Sigmoid colon (tissue), 4 donors: ENCODE measurements at regions not wholly inside any gene's neighbourhood (a gene's known extent, or its start where the extent isn't known, plus 50 kb on each side); places are given as distances from the start of the nearest gene placed in this dataset.
"Not testable (repeated sequence)": the region's sequence is repeated elsewhere in the genome, so short reads cannot be mapped to it uniquely, and the experiment has no call there.

Experiments
- EP300 ChIP-seq, 4 donors: sonication (generic); formaldehyde crosslinking; IDR thresholded peaks; one replicate each; pipeline ENCODE4 v1.6.1; 2017; ENCODE audit warnings: antibody characterized with exemption in 4 of 4
- POLR2A ChIP-seq, 2 donors: fragments of 450-650 bp; IDR thresholded peaks; one replicate each; pipeline ENCODE4 v1.6.1; 2016; ENCODE audit warnings: antibody characterized with exemption in 2 of 2, mild to moderate bottlenecking in 2 of 2, moderate library complexity in 2 of 2
- POLR2AphosphoS5 ChIP-seq, 4 donors: sonication (generic); formaldehyde crosslinking; IDR thresholded peaks; one replicate each; pipeline ENCODE4 v1.6.1; 2017; ENCODE audit warnings: antibody characterized with exemption in 4 of 4
- TF ChIP-seq, protein P1 (sequence below), 4 experiments: fragments of 450-650 bp in 3 of 4; fragments of 200-600 bp in 1 of 4; IDR thresholded peaks; one replicate each; pipeline ENCODE4 v1.5.1; 2016 to 2019; ENCODE audit warnings: antibody characterized with exemption in 4 of 4, mild to moderate bottlenecking in 3 of 4, moderate library complexity in 2 of 4

DNA sequence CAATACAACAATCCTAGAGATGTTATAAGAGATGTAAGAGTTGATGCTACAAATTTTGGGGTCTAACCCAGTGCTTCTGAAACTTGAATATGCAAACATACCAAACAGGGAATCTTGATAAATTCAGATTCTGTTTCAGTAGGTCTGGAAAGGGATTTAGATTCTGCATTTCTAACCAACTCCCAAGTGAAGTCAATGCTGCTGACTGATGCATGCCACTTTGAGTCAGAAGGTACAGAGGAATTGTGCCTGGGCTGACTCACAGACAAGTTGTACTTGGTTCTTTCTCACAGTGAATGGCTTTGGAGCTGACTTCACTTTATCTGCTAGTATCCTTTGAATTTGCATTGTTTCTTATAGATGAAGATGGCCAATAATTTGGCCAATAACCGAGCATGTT, 973.9 kb downstream of the PRIM2 start:
- TF ChIP-seq POLR2A, POLR2AphosphoS5, EP300 (IDR thresholded peaks at IDR 0.05): not testable (repeated sequence)
- TF ChIP-seq, protein P1, sequence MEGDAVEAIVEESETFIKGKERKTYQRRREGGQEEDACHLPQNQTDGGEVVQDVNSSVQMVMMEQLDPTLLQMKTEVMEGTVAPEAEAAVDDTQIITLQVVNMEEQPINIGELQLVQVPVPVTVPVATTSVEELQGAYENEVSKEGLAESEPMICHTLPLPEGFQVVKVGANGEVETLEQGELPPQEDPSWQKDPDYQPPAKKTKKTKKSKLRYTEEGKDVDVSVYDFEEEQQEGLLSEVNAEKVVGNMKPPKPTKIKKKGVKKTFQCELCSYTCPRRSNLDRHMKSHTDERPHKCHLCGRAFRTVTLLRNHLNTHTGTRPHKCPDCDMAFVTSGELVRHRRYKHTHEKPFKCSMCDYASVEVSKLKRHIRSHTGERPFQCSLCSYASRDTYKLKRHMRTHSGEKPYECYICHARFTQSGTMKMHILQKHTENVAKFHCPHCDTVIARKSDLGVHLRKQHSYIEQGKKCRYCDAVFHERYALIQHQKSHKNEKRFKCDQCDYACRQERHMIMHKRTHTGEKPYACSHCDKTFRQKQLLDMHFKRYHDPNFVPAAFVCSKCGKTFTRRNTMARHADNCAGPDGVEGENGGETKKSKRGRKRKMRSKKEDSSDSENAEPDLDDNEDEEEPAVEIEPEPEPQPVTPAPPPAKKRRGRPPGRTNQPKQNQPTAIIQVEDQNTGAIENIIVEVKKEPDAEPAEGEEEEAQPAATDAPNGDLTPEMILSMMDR (IDR thresholded peaks at IDR 0.05), result not testable (repeated sequence)
